Kidney (tissue), 13 donors: ENCODE measurements at regions not wholly inside any gene's neighbourhood (a gene's known extent, or its start where the extent isn't known, plus 50 kb on each side); places are given as distances from the start of the nearest gene placed in this dataset.

Source experiments
- DNase-seq, 5 donors: peaks; one replicate each; pipeline ENCODE4 v3.0.0-alpha.2; 2013 to 2020
- FAIRE-seq: peaks from 2 replicates; lab custom pipeline; 2012; peaks lifted over from hg19 to GRCh38; lab: Jason Lieb, UNC
- H3K27ac ChIP-seq, 2 donors: one replicate each; pipeline ENCODE4 v1.7.0; 2013; ENCODE audit warnings: low read depth in 2 of 2, low read length in 2 of 2, inconsistent platforms in 1 of 2
- H3K27me3 ChIP-seq: one replicate; pipeline ENCODE4 v1.7.1; 2013; ENCODE audit warnings: low read length, inconsistent platforms; ENCODE audit not compliant: control insufficient read depth, insufficient read depth
- H3K36me3 ChIP-seq, 3 donors: one replicate each; pipeline versions ENCODE4 v1.7.0 to v1.7.1; 2013; ENCODE audit warnings: low read length in 3 of 3, control low read depth in 1 of 3, inconsistent platforms in 1 of 3; ENCODE audit not compliant: insufficient read depth in 3 of 3, control insufficient read depth in 2 of 3
- H3K4me1 ChIP-seq, 3 donors: one replicate each; pipeline versions ENCODE4 v1.7.0 to v1.7.1; 2013; ENCODE audit warnings: low read length in 3 of 3, inconsistent platforms in 1 of 3, low read depth in 1 of 3; ENCODE audit not compliant: control insufficient read depth in 2 of 3, insufficient read depth in 2 of 3
- H3K4me3 ChIP-seq, 3 donors: one replicate each; pipeline versions ENCODE4 v1.7.0 to v1.8.1; 2013; ENCODE audit warnings: low read length in 3 of 3, control low read depth in 1 of 3, inconsistent platforms in 1 of 3
- H3K9ac ChIP-seq, 3 donors: one replicate each; pipeline versions ENCODE4 v1.7.0 to v1.7.1; 2013; ENCODE audit warnings: low read length in 3 of 3, control low read depth in 1 of 3, inconsistent platforms in 1 of 3
- H3K9me3 ChIP-seq, 3 donors: one replicate each; pipeline versions ENCODE4 v1.7.0 to v1.7.1; 2013; ENCODE audit warnings: low read length in 3 of 3, control low read depth in 1 of 3, inconsistent platforms in 1 of 3; ENCODE audit not compliant: control insufficient read depth in 2 of 3, insufficient read depth in 1 of 3
- intact Hi-C: fragments of 100-400 bp; cut with DNase I; formaldehyde crosslinking; loops from one replicate; pipeline ENCODE4 v1.11.1; 2022
- TF ChIP-seq, protein P1 (sequence below): IDR thresholded peaks from 3 replicates; pipeline ENCODE4 v1.5.1; 2012; ENCODE audit warnings: mild to moderate bottlenecking, moderate library complexity, borderline replicate concordance; ENCODE audit not compliant: insufficient read depth; ENCODE audit errors: extremely low read depth
- donor health status: control.
- donor health status: control.
- donor health status: control.
- donor health status: control.
- donor health status: control.
- donor health status: DM: yes; HTN: yes; CAD: no.
- donor health status: Normal renal cell carcinoma (clear cell type).

DNA sequence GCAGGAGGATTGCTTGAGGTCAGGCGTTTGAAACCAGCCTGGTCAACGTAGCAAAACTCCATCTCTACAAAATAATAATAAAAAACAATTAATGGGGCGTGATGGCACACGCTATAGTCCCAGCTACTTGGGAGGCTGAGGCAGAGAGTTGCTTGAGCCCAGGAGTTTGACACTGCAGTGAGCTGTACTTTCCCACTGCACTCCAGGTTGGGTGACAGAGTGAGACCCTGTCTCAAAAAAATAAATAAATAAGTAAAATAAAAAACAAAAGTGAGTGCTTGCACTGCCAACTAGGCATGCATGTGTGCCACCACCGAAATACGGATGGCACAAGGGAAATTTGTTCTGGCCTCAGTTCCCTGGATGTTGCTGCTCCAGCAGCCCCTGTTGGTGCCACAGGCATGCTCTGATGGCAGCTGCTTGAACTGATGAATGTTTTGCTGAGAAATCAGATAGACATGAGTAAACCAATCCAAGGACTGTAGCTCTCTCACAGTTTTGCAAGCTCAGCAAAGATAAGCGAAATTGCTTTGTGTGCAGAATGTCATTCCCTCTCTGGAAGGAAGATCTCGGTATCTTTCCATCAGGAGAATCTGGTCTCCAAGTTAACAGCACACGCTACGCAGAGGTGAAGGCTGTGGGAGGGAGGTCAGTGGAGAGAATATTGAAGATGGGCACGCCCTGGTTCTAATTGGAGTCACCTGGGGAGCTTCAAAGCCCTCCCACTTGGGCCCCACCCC, 188.0 kb upstream of the SLC24A3 start:
- intact Hi-C loops, result no loop called here
- H3K9me3 ChIP-seq, result no peaks in the 10 kb centered on the region
- H3K4me3 ChIP-seq, result no peak overlapping the region
- H3K27me3 ChIP-seq, result no peaks in the 10 kb centered on the region
- no peak overlapping the region for H3K27ac ChIP-seq
- H3K9ac ChIP-seq, result no peak overlapping the region
- TF ChIP-seq, protein P1, sequence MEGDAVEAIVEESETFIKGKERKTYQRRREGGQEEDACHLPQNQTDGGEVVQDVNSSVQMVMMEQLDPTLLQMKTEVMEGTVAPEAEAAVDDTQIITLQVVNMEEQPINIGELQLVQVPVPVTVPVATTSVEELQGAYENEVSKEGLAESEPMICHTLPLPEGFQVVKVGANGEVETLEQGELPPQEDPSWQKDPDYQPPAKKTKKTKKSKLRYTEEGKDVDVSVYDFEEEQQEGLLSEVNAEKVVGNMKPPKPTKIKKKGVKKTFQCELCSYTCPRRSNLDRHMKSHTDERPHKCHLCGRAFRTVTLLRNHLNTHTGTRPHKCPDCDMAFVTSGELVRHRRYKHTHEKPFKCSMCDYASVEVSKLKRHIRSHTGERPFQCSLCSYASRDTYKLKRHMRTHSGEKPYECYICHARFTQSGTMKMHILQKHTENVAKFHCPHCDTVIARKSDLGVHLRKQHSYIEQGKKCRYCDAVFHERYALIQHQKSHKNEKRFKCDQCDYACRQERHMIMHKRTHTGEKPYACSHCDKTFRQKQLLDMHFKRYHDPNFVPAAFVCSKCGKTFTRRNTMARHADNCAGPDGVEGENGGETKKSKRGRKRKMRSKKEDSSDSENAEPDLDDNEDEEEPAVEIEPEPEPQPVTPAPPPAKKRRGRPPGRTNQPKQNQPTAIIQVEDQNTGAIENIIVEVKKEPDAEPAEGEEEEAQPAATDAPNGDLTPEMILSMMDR, result no peak
- FAIRE-seq (no peak), DNase-seq (no peak)
- no peaks in the 10 kb centered on the region for H3K36me3 ChIP-seq
- H3K4me1 ChIP-seq, result no peaks in the 10 kb centered on the region

DNA sequence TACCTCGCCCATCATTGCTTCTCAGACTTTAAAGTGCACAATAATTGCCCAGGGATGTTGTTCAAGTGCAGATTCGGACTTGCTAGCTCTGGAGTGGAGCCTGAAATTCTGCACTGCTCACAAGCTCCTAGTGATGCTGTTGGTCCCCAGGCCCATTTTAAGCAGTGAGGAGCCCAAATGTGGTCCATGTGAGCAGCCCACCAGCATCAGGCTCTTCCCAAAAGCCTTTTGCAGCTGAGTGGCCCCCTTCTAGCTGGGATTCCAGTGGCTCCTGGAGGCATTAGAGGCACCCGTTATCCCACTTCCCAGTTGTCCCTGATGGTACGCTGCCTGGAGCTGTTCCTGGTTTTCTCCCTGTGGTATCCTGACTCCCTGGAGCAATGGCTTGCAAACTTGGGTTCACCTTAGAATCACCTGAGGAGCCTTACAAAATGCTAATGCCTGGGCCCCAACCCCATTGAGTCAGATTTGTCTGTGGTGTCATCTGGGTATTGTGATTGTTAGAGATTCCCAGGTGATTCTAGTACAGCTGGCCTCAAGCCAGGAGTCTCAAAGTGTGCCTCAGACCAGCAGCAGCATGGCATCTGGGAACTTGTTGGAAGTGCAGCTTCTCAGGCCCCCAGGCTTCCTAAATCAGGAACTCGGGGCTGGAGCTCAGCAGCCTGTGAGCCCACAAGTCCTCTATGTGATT, 186.9 kb upstream of the SLC24A3 start:
- no peak overlapping the region for H3K27ac ChIP-seq
- no peaks in the 10 kb centered on the region for H3K27me3 ChIP-seq
- TF ChIP-seq, protein P1, result no peak
- no peaks in the 10 kb centered on the region for H3K36me3 ChIP-seq
- no peaks in the 10 kb centered on the region for H3K9me3 ChIP-seq
- FAIRE-seq (no peak), DNase-seq (no peak)
- no peaks in the 10 kb centered on the region for H3K4me1 ChIP-seq
- H3K9ac ChIP-seq, result no peak overlapping the region
- intact Hi-C loops, result no loop called here
- H3K4me3 ChIP-seq, result no peak overlapping the region

DNA sequence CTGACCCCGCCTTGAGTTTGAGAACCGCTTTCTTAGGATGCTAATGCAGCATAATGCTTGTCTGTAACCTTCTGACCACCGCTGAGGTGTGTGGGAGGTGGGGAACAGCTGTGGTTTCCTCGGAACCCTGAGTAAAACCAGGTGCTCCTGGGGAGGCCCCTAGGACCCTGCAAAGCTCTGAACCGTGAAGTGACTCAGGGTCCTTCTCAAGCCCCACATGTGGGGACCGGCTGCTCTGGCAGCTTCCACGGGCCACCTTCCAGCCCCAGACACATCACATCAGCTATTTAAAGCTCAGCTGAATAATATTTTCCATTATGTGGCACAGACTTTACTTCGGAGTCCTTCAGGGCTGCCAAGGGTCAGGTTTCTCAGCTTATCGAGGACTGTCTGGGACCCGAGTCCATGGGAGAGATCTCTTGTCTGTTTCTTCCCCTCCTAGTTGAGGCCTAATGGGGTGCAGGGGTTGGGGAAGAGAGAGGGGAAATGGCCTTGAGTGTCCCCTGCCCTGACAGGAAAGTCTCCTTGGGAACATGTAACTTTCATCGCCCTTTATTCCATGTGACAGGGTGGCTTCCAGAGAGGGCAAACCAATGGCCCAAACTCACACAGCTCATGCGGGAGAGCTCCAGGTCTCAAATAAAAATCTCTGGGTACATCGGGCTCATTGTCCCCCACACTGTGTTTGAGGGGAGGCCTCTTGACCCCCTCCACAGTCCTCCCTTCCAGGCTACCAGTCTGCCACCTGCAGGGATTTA, 186.1 kb upstream of the SLC24A3 start:
- FAIRE-seq, result no peak
- no peaks in the 10 kb centered on the region for H3K9me3 ChIP-seq

More for the DNA sequence above, 186.1 kb upstream of the SLC24A3 start:
- no peaks in the 10 kb centered on the region for H3K36me3 ChIP-seq
- no peaks in the 10 kb centered on the region for H3K4me1 ChIP-seq
- no peaks in the 10 kb centered on the region for H3K27me3 ChIP-seq
- no peak overlapping the region for H3K4me3 ChIP-seq
- TF ChIP-seq, protein P1, result no peak
- DNase-seq, result peak in 1 of 5 donors; percentile 17
- intact Hi-C loops, result no loop called here
- H3K27ac ChIP-seq, result no peak overlapping the region
- H3K9ac ChIP-seq, result no peak overlapping the region
